22Rv1 (cell line): ENCODE measurements at regions not wholly inside any gene's neighbourhood (a gene's known extent, or its start where the extent isn't known, plus 50 kb on each side); places are given as distances from the start of the nearest gene placed in this dataset.
A peak's percentile ranks its signal among the peaks of the same experiment; 100 is the strongest.

Experiments used
- ZFX ChIP-seq: fragments of 450-650 bp; IDR thresholded peaks from 2 replicates; pipeline ENCODE4 v1.6.1; 2017; ENCODE audit warnings: antibody characterized with exemption, borderline replicate concordance
- TF ChIP-seq, protein P1 (sequence below): fragments of 450-650 bp; IDR thresholded peaks from 2 replicates; pipeline ENCODE4 v1.5.1; 2017; ENCODE audit warnings: mild to moderate bottlenecking

DNA sequence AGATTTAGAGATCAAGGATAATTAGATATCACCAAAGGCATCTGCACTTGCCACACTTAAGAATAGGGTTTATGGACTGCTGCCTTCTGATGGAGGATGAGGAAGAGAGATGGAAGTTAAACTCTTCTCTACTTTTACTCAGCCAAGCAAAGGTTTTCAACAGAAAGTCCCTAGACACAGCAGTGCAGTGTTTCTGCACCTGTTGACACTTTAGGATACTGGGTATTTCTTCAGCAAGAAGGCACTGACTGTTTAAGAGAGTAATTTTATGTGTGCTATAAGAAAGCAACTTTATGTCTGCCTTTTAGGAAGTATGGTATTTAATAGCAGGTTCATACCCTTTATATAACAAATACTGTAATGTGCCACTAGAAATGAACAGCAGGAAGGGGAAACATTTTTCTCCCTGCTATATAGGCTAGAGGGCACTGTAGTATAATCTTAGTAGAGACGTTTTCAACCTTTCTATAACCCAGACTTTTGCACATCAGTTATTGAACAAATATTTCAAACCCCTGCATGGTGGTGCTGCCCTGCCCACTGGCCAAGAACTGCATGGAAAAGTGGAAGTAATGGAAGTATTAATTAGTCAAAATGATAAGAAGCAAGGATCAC lies 225.0 kb upstream of the GRIP1 start:
- TF ChIP-seq, protein P1, sequence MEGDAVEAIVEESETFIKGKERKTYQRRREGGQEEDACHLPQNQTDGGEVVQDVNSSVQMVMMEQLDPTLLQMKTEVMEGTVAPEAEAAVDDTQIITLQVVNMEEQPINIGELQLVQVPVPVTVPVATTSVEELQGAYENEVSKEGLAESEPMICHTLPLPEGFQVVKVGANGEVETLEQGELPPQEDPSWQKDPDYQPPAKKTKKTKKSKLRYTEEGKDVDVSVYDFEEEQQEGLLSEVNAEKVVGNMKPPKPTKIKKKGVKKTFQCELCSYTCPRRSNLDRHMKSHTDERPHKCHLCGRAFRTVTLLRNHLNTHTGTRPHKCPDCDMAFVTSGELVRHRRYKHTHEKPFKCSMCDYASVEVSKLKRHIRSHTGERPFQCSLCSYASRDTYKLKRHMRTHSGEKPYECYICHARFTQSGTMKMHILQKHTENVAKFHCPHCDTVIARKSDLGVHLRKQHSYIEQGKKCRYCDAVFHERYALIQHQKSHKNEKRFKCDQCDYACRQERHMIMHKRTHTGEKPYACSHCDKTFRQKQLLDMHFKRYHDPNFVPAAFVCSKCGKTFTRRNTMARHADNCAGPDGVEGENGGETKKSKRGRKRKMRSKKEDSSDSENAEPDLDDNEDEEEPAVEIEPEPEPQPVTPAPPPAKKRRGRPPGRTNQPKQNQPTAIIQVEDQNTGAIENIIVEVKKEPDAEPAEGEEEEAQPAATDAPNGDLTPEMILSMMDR: peak; percentile 29; the same call in 1 of the 2 replicates
- no peak for TF ChIP-seq ZFX
